HL-60 (cell line): ENCODE measurements at regions not wholly inside any gene's neighbourhood (a gene's known extent, or its start where the extent isn't known, plus 50 kb on each side); places are given as distances from the start of the nearest gene placed in this dataset.

ENCODE experiments used
- CTCF ChIP-seq: IDR thresholded peaks from one replicate; pipeline ENCODE4 v1.5.1; 2011; ENCODE audit warnings: low read length, control low read depth, inconsistent platforms; ENCODE audit not compliant: insufficient read depth
- GABPA ChIP-seq: IDR thresholded peaks from 2 replicates; pipeline ENCODE4 v1.6.1; 2012; ENCODE audit warnings: low read depth
- POLR2AphosphoS5 ChIP-seq: IDR thresholded peaks from 2 replicates; pipeline ENCODE4 v1.6.1; 2012; ENCODE audit warnings: low read depth
- SPI1 ChIP-seq: IDR thresholded peaks from 2 replicates; pipeline ENCODE4 v1.6.1; 2012; ENCODE audit warnings: low read depth, mild to moderate bottlenecking, borderline replicate concordance
- TF ChIP-seq, protein P1 (sequence below): IDR thresholded peaks from 2 replicates; pipeline ENCODE4 v1.6.1; 2012; ENCODE audit warnings: low read depth; ENCODE audit not compliant: insufficient replicate concordance

GRCh38 chr21:17085707-17086106 lies 427.1 kb upstream of the CXADR start:
- TF ChIP-seq CTCF (no peak), POLR2AphosphoS5 (no peak), SPI1 (no peak), GABPA (no peak)
- TF ChIP-seq, protein P1, sequence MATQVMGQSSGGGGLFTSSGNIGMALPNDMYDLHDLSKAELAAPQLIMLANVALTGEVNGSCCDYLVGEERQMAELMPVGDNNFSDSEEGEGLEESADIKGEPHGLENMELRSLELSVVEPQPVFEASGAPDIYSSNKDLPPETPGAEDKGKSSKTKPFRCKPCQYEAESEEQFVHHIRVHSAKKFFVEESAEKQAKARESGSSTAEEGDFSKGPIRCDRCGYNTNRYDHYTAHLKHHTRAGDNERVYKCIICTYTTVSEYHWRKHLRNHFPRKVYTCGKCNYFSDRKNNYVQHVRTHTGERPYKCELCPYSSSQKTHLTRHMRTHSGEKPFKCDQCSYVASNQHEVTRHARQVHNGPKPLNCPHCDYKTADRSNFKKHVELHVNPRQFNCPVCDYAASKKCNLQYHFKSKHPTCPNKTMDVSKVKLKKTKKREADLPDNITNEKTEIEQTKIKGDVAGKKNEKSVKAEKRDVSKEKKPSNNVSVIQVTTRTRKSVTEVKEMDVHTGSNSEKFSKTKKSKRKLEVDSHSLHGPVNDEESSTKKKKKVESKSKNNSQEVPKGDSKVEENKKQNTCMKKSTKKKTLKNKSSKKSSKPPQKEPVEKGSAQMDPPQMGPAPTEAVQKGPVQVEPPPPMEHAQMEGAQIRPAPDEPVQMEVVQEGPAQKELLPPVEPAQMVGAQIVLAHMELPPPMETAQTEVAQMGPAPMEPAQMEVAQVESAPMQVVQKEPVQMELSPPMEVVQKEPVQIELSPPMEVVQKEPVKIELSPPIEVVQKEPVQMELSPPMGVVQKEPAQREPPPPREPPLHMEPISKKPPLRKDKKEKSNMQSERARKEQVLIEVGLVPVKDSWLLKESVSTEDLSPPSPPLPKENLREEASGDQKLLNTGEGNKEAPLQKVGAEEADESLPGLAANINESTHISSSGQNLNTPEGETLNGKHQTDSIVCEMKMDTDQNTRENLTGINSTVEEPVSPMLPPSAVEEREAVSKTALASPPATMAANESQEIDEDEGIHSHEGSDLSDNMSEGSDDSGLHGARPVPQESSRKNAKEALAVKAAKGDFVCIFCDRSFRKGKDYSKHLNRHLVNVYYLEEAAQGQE = no peak
